Calu3 (cell line): ENCODE measurements at regions not wholly inside any gene's neighbourhood (a gene's known extent, or its start where the extent isn't known, plus 50 kb on each side); places are given as distances from the start of the nearest gene placed in this dataset.

Experiments
- BruUV-seq: library from RNA; stranded (reverse); fragments of 400-500 nt; replicated peaks from 2 replicates; lab custom pipeline; 2021; lab: Mats Ljungman, UMichigan
- CTCF ChIA-PET: fragments of 300-600 bp; sonication (Branson Sonifier 250); formaldehyde crosslinking; loops from one replicate; lab custom pipeline; 2022; ENCODE audit warnings: antibody characterized with exemption; lab: Charles Lee
- DNase-seq: peaks from one replicate; pipeline ENCODE4 v3.0.0; 2022
- H3K27ac Mint-ChIP-seq: one replicate; pipeline ENCODE4 v1.8.0; 2022; ENCODE audit warnings: mixed read lengths; ENCODE audit not compliant: unreplicated experiment
- H3K27me3 Mint-ChIP-seq: one replicate; pipeline ENCODE4 v1.8.0; 2022; ENCODE audit warnings: mixed read lengths; ENCODE audit not compliant: unreplicated experiment
- H3K36me3 Mint-ChIP-seq: one replicate; pipeline ENCODE4 v1.8.0; 2022; ENCODE audit warnings: mild to moderate bottlenecking, moderate library complexity, mixed read lengths; ENCODE audit not compliant: insufficient read depth, unreplicated experiment
- H3K4me1 Mint-ChIP-seq: one replicate; pipeline ENCODE4 v1.8.0; 2022; ENCODE audit warnings: mild to moderate bottlenecking, low read depth, mixed read lengths; ENCODE audit not compliant: unreplicated experiment
- H3K4me3 Mint-ChIP-seq: one replicate; pipeline ENCODE4 v1.8.0; 2022; ENCODE audit warnings: mild to moderate bottlenecking, low read depth, moderate library complexity, mixed read lengths; ENCODE audit not compliant: unreplicated experiment
- H3K9me3 Mint-ChIP-seq: one replicate; pipeline ENCODE4 v1.8.0; 2022; ENCODE audit warnings: low read depth, mixed read lengths; ENCODE audit not compliant: unreplicated experiment
- intact Hi-C: fragments of 100-400 bp; cut with micrococcal nuclease; formaldehyde crosslinking; loops from one replicate; pipeline ENCODE4 v1.10.0; 2022; ENCODE audit not compliant: unreplicated experiment
- TF ChIP-seq, protein P1 (sequence below): fragments of 200-600 bp; IDR thresholded peaks from one replicate; pipeline ENCODE4 v1.8.0; 2022; ENCODE audit warnings: antibody characterized with exemption; ENCODE audit not compliant: unreplicated experiment

- Mint-ChIP-seq H3K4me1 (no peaks in the 10 kb centered on the region), H3K27ac (no peak overlapping the region), H3K4me3 (no peak overlapping the region), H3K27me3 (no peaks in the 10 kb centered on the region), H3K36me3 (no peaks in the 10 kb centered on the region), H3K9me3 (no peaks in the 10 kb centered on the region)
- intact Hi-C loops = no loop called here
- DNase-seq = no peak
- TF ChIP-seq, protein P1, sequence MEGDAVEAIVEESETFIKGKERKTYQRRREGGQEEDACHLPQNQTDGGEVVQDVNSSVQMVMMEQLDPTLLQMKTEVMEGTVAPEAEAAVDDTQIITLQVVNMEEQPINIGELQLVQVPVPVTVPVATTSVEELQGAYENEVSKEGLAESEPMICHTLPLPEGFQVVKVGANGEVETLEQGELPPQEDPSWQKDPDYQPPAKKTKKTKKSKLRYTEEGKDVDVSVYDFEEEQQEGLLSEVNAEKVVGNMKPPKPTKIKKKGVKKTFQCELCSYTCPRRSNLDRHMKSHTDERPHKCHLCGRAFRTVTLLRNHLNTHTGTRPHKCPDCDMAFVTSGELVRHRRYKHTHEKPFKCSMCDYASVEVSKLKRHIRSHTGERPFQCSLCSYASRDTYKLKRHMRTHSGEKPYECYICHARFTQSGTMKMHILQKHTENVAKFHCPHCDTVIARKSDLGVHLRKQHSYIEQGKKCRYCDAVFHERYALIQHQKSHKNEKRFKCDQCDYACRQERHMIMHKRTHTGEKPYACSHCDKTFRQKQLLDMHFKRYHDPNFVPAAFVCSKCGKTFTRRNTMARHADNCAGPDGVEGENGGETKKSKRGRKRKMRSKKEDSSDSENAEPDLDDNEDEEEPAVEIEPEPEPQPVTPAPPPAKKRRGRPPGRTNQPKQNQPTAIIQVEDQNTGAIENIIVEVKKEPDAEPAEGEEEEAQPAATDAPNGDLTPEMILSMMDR = no peak
- BruUV-seq = no TSS peak
- CTCF ChIA-PET = interaction anchor here (0.6 to 1.4 kb wide), 3 partner anchors 15 to 920 kb away, joined by 3 read pairs; no protein-coding TSS in a partner anchor
Measured at GRCh38 chr2:138831691-138832090, 51.5 kb upstream of the NXPH2 start.

DNA sequence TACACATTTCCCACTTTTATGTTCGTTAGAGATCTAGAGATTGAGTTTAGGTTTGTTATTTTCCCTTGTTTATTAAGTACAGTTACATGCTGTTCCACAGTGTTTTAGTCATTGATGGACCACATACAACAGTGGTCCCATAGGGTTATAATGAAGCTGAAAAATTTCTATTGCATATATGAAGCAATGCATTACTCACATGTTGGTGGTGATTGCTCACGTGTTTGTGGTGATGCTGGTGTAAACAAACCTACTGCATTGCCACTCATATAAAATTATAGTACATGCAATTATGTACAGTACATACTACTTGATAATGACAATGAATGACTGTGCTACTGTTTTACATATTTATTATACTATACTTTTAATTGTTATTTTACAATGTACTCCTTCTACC is 51.0 kb upstream of the NXPH2 start:
- no peak overlapping the region for H3K27ac Mint-ChIP-seq
- intact Hi-C loops = no loop called here
- H3K9me3 Mint-ChIP-seq = no peaks in the 10 kb centered on the region
- no peaks in the 10 kb centered on the region for H3K36me3 Mint-ChIP-seq
- DNase-seq = no peak
- no peaks in the 10 kb centered on the region for H3K27me3 Mint-ChIP-seq
- no TSS peak for BruUV-seq
- CTCF ChIA-PET = interaction anchor here (1.2 to 1.7 kb wide), 3 partner anchors 15 to 921 kb away, joined by 3 to 5 read pairs (median 3); no protein-coding TSS in a partner anchor
- no peak overlapping the region for H3K4me3 Mint-ChIP-seq
- H3K4me1 Mint-ChIP-seq = no peaks in the 10 kb centered on the region
- TF ChIP-seq, protein P1 = no peak

DNA sequence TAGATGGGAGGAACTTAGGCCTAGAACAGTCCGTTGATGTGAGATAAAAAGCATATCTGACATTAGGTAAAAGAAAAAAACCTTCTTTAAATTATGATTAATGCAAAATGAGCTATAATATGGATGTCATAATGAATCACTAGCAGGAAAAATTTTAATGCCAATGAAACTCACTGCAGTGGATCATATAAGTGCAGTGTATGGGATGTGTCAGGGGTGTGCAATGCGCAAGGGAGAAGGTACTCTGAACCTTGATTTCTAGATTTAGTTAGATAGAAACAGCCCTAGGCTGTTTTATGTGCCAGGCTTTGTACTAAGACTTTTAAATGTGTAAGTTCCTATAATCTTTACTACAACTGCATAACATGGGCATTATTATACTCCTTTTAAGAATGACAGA is 50.4 kb upstream of the NXPH2 start:
- H3K9me3 Mint-ChIP-seq = no peaks in the 10 kb centered on the region
- DNase-seq = no peak
- BruUV-seq = no TSS peak
- TF ChIP-seq, protein P1 = no peak
- no peaks in the 10 kb centered on the region for H3K4me1 Mint-ChIP-seq
- intact Hi-C loops = no loop called here
- no peak overlapping the region for H3K27ac Mint-ChIP-seq
- H3K36me3 Mint-ChIP-seq = no peaks in the 10 kb centered on the region
- CTCF ChIA-PET = interaction anchor here (1.7 kb wide), 1 partner anchor 920 kb away, joined by 5 read pairs; no protein-coding TSS in a partner anchor
- H3K27me3 Mint-ChIP-seq = no peaks in the 10 kb centered on the region
- H3K4me3 Mint-ChIP-seq = no peak overlapping the region
